Suprapubic skin (tissue), 4 donors: ENCODE measurements at regions not wholly inside any gene's neighbourhood (a gene's known extent, or its start where the extent isn't known, plus 50 kb on each side); places are given as distances from the start of the nearest gene placed in this dataset.

ENCODE experiments used
- EP300 ChIP-seq: sonication (generic); formaldehyde crosslinking; IDR thresholded peaks from one replicate; pipeline ENCODE4 v1.6.1; 2017; ENCODE audit warnings: antibody characterized with exemption
- POLR2AphosphoS5 ChIP-seq, 3 donors: sonication (generic); formaldehyde crosslinking; IDR thresholded peaks; one replicate each; pipeline ENCODE4 v1.6.1; 2017; ENCODE audit warnings: antibody characterized with exemption in 3 of 3
- TF ChIP-seq, protein P1 (sequence below), 2 donors: fragments of 200-600 bp in 1 of 2; fragments of 450-650 bp in 1 of 2; sonication (generic) in 1 of 2; IDR thresholded peaks; one replicate each; pipeline ENCODE4 v1.5.1; 2016 to 2019; ENCODE audit warnings: antibody characterized with exemption in 2 of 2, mild to moderate bottlenecking in 1 of 2, moderate library complexity in 1 of 2

DNA sequence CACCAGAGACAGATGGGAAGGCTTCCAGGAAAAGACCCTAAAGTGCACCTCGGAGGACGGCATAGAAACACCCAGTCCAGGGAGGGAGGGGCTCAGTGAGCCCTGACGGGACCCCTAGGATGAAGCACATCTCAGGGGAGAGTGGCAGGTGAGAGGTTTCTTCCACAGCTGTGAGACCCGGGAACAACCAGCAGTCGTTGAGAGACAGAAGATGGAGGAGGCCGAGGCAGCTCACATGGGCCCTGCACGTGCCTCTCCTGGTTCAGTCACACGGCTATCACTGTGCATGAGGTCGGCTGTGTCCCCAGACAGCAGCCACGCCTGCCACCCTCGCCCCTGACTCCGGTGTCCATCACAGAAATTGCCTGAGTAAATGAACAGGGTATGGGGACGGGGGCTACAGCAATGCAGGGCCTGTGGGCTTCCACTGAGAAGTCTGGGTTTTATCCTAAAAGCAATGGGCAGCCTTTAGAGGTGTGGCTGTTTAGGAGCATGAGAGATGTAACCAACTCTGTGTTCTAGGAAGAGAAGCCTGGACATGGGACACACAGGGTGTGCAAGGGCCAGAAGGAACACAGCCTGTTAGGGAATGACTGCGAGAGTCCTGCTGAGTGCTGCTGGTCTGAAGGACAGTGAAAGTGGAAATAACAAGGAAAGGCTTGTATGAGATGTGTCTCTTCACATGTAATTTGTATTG lies 102.0 kb downstream of the TMEM18 start:
- no peak for TF ChIP-seq POLR2AphosphoS5 (IDR thresholded peaks at IDR 0.05)
- TF ChIP-seq, protein P1, sequence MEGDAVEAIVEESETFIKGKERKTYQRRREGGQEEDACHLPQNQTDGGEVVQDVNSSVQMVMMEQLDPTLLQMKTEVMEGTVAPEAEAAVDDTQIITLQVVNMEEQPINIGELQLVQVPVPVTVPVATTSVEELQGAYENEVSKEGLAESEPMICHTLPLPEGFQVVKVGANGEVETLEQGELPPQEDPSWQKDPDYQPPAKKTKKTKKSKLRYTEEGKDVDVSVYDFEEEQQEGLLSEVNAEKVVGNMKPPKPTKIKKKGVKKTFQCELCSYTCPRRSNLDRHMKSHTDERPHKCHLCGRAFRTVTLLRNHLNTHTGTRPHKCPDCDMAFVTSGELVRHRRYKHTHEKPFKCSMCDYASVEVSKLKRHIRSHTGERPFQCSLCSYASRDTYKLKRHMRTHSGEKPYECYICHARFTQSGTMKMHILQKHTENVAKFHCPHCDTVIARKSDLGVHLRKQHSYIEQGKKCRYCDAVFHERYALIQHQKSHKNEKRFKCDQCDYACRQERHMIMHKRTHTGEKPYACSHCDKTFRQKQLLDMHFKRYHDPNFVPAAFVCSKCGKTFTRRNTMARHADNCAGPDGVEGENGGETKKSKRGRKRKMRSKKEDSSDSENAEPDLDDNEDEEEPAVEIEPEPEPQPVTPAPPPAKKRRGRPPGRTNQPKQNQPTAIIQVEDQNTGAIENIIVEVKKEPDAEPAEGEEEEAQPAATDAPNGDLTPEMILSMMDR (IDR thresholded peaks at IDR 0.05): no peak
- no peak for TF ChIP-seq EP300
